ENCODE measurements at regions not wholly inside any gene's neighbourhood (a gene's known extent, or its start where the extent isn't known, plus 50 kb on each side); places are given as distances from the start of the nearest gene placed in this dataset.

DNA sequence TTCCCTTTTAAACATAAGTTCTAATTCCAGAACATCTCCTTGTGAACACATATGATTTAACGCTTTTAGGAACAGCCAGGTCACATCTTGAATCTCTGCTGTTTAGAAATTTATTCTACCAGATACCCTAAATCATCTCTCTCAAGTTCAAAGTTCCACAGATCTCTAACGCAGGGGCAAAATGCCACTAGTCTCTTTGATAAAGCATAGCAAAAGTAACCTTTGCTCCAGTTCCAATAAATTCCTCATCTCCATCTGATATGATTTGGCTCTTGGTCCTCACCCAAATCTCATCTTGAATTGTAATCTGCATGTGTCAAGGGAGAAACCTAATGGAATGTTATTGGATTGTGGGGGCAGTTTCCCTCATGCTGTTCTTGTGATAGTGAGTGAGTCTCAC, 96.3 kb upstream of the PLEKHA5 start:
- no peak overlapping the region for H2BK5ac ChIP-seq (ENCODE audit: low read depth, low read length, poor library complexity, severe bottlenecking)
- dilution Hi-C loops (cut with HindIII; ENCODE audit: low sequenced_read_pairs, unreplicated experiment) (no loop called here), intact Hi-C loops (cut with micrococcal nuclease) (no loop called here), in situ Hi-C loops (cut with MboI; ENCODE audit: low sequenced_read_pairs) (no loop called here)
- peaks cover 5% of the 10 kb centered on the region; the same call in 1 of the 2 replicates for H3K9me3 ChIP-seq (ENCODE audit: control insufficient read depth, insufficient read depth, low read length)
- ChIA-PET POLR2A (ENCODE audit: unreplicated experiment) (no interaction called here), CTCF (no interaction called here)
- H3K14ac ChIP-seq (replicated peaks; ENCODE audit: low read depth, low read length) = no peak overlapping the region
- no peak overlapping the region for H2BK15ac ChIP-seq (ENCODE audit: low read depth, low read length)
- 100% methylated on average over 1 of the region's 2 CpGs; no CpG with 5 or more reads in 1 of the 2 experiments for WGBS, 2 experiments (ENCODE audit: extremely low coverage in 2 of 2, insufficient read length in 1 of 2)
- no peak overlapping the region for H3K23ac ChIP-seq (ENCODE audit: low read depth, low read length)
- TF ChIP-seq MAZ (IDR thresholded peaks at IDR 0.05; ENCODE audit: borderline replicate concordance, low read depth, low read length) (no peak), RFX5 (IDR thresholded peaks at IDR 0.05; ENCODE audit: low read depth, low read length) (no peak), CTCF (conservative IDR thresholded peaks at IDR 0.05; ENCODE audit: low read depth, low read length) (no peak), CEBPB (IDR thresholded peaks at IDR 0.05; ENCODE audit: low read depth, low read length) (no peak), MAFK (IDR thresholded peaks at IDR 0.05; ENCODE audit: low read depth, low read length) (no peak), CHD1 (IDR thresholded peaks at IDR 0.05; ENCODE audit: low read depth, low read length) (no peak), POLR2A (IDR thresholded peaks at IDR 0.05; ENCODE audit: low read depth, low read length) (no peak), RAD21 (IDR thresholded peaks at IDR 0.05; ENCODE audit: low read length) (no peak), RCOR1 (IDR thresholded peaks at IDR 0.05; ENCODE audit: insufficient replicate concordance, low read length) (no peak), SMC3 (IDR thresholded peaks at IDR 0.05; ENCODE audit: low read depth, low read length) (no peak), ELK1 (IDR thresholded peaks at IDR 0.05; ENCODE audit: borderline replicate concordance, low read depth, low read length) (no peak), USF2 (IDR thresholded peaks at IDR 0.05; ENCODE audit: low read depth, low read length) (no peak), MXI1 (IDR thresholded peaks at IDR 0.05; ENCODE audit: borderline replicate concordance, low read depth, low read length) (no peak), FOS (IDR thresholded peaks at IDR 0.05; ENCODE audit: low read depth, low read length) (no peak), BHLHE40 (IDR thresholded peaks at IDR 0.05; ENCODE audit: low read depth, low read length) (no peak), NFE2L2 (IDR thresholded peaks at IDR 0.05; ENCODE audit: low read depth, low read length) (no peak)
- no peak overlapping the region for H3K27ac ChIP-seq (ENCODE audit: insufficient read depth, low read length)
- no peaks in the 10 kb centered on the region for H3K79me1 ChIP-seq (ENCODE audit: low read depth in 1 of 2, low read length in 2 of 2)
- H4K20me1 ChIP-seq (ENCODE audit: insufficient read depth, low read length) = no peaks in the 10 kb centered on the region
- H2AK9ac ChIP-seq (replicated peaks; ENCODE audit: low read depth, low read length, poor library complexity) = no peak overlapping the region
- no peaks in the 10 kb centered on the region for H3K9me1 ChIP-seq (ENCODE audit: insufficient read depth, low read length)
- no peak overlapping the region for H2AFZ ChIP-seq (replicated peaks; ENCODE audit: low read length, poor library complexity)
- H3K4ac ChIP-seq (ENCODE audit: low read depth, low read length) = no peak overlapping the region
- H2BK120ac ChIP-seq (ENCODE audit: low read depth, low read length) = no peak overlapping the region
- H3K4me2 ChIP-seq (ENCODE audit: low read depth, low read length) = no peak overlapping the region
- no peak overlapping the region for H4K5ac ChIP-seq (ENCODE audit: low read depth, low read length)
- no peak overlapping the region for H4K91ac ChIP-seq (ENCODE audit: insufficient read depth, low read depth, low read length)
- no peak overlapping the region for H3K9ac ChIP-seq (ENCODE audit: low read depth, low read length)
- H3K27me3 ChIP-seq (ENCODE audit: control insufficient read depth, insufficient read depth, low read length) = no peaks in the 10 kb centered on the region
- no peak overlapping the region for H3K4me3 ChIP-seq (ENCODE audit: insufficient read depth, low read depth, low read length)
- H3K36me3 ChIP-seq (ENCODE audit: control insufficient read depth, insufficient read depth, low read length) = no peaks in the 10 kb centered on the region
- H4K8ac ChIP-seq (ENCODE audit: low read depth in 2 of 2, low read length in 2 of 2) = no peak overlapping the region
- ATAC-seq (ENCODE audit: low read depth) (no peak), DNase-seq (no peak)
- no peak overlapping the region for H3K18ac ChIP-seq (ENCODE audit: low read depth, low read length)
- H3K4me1 ChIP-seq (ENCODE audit: control insufficient read depth, insufficient read depth, low read length) = peaks cover 3% of the 10 kb centered on the region; the same call in 1 of the 2 replicates
- H2AK5ac ChIP-seq (ENCODE audit: low read depth, low read length) = no peak overlapping the region
- H3K56ac ChIP-seq (ENCODE audit: extremely low read depth, insufficient read depth, low read length) = no peak overlapping the region
- no peak overlapping the region for H2BK20ac ChIP-seq (ENCODE audit: low read depth, low read length)
- BruUV-seq (replicated peaks) = no TSS peak

Measured in IMR-90 (cell line).